Upper lobe of left lung (tissue), 6 donors: ENCODE measurements at regions not wholly inside any gene's neighbourhood (a gene's known extent, or its start where the extent isn't known, plus 50 kb on each side); places are given as distances from the start of the nearest gene placed in this dataset.

Source experiments
- ATAC-seq, 2 donors: fragments of 200-7000 bp; cut with Tn5 transposase; one replicate each; pipeline ENCODE4 v1.9.1; 2022; ENCODE audit warnings: mild to moderate bottlenecking in 2 of 2, moderate library complexity in 2 of 2; ENCODE audit not compliant: low FRiP score in 2 of 2
- DNase-seq, 2 donors: peaks; one replicate each; pipeline ENCODE4 v3.0.0-alpha.2; 2019 to 2020
- H3K27ac ChIP-seq, 4 donors: fragments of 200-600 bp; sonication (generic); one replicate each; pipeline ENCODE4 v1.5.1; 2016 to 2019
- H3K27me3 ChIP-seq, 4 donors: fragments of 200-600 bp; sonication (generic); one replicate each; pipeline ENCODE4 v1.5.1; 2017 to 2019
- H3K36me3 ChIP-seq, 4 donors: fragments of 200-600 bp; sonication (generic); one replicate each; pipeline ENCODE4 v1.5.1; 2016 to 2019
- H3K4me1 ChIP-seq, 4 donors: fragments of 200-600 bp; sonication (generic); one replicate each; pipeline ENCODE4 v1.5.1; 2018 to 2019
- H3K4me3 ChIP-seq, 4 donors: fragments of 200-600 bp; sonication (generic); one replicate each; pipeline ENCODE4 v1.5.1; 2017 to 2019; ENCODE audit warnings: mild to moderate bottlenecking in 2 of 4, moderate library complexity in 1 of 4
- H3K9me3 ChIP-seq, 4 donors: fragments of 200-600 bp; sonication (generic); one replicate each; pipeline ENCODE4 v1.5.1; 2018 to 2019
- CTCF ChIP-seq, 6 experiments: fragments of 450-650 bp in 4 of 6; fragments of 200-600 bp in 2 of 6; sonication (generic) in 2 of 6; IDR thresholded peaks; one replicate each; pipeline ENCODE4 v1.5.1; 2016 to 2019; ENCODE audit warnings: antibody characterized with exemption in 6 of 6
- EP300 ChIP-seq, 4 donors: sonication (generic); formaldehyde crosslinking; IDR thresholded peaks; one replicate each; pipeline ENCODE4 v1.5.1; 2017; ENCODE audit warnings: antibody characterized with exemption in 4 of 4, control low read depth in 2 of 4
- POLR2A ChIP-seq, 4 donors: fragments of 450-650 bp; IDR thresholded peaks; one replicate each; pipeline ENCODE4 v1.5.1; 2016 to 2017; ENCODE audit warnings: antibody characterized with exemption in 4 of 4, mild to moderate bottlenecking in 2 of 4
- POLR2AphosphoS5 ChIP-seq, 2 donors: sonication (generic); formaldehyde crosslinking; IDR thresholded peaks; one replicate each; pipeline ENCODE4 v1.5.1; 2017; ENCODE audit warnings: antibody characterized with exemption in 2 of 2
- WGBS, 2 donors: methylation state at CpG; one replicate each; pipeline ENCODE4 v1.1.5; 2017 to 2018; 5-methylcytosine and 5-hydroxymethylcytosine counted together
- donor health status: DM: no; HTN: no; CAD: no; lungs with moderate emphysema.
- donor health status: DM: no; HTN: yes; CAD: no; lungs with severe emphysema.

DNA sequence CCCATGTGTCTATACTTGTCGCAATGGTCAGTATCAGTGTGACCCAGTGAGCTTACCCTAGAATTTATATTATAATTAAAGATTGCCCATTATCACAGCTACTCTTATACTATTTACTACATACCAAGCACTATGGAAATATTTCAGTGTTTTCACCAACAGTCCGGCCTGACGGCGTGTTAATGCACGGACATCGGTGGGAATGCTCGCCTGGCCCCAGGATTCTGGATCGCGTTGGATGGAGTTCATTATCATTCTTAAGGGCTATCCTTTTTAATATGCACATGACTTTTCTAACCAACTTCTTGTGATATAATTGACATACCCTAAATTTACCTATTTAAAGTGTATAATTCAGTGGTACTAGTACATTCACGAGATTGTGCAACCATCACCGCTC is 51.8 kb upstream of the AFDN start:
- Histone ChIP-seq H3K4me1 (peaks cover 0 to 9% (median 0%) of the 10 kb centered on the region in 4 donors), H3K4me3 (no peak overlapping the region), H3K27me3 (no peaks in the 10 kb centered on the region), H3K9me3 (no peaks in the 10 kb centered on the region), H3K27ac (no peak overlapping the region), H3K36me3 (no peaks in the 10 kb centered on the region)
- 95 to 96% methylated on average over 11 of the region's 11 CpGs for WGBS, 2 donors
- no peak for DNase-seq
- ATAC-seq = no peak
- TF ChIP-seq POLR2A (IDR thresholded peaks at IDR 0.05) (no peak), CTCF (IDR thresholded peaks at IDR 0.05) (no peak), EP300 (IDR thresholded peaks at IDR 0.05) (no peak), POLR2AphosphoS5 (IDR thresholded peaks at IDR 0.05) (no peak)

GRCh38 chr6:167776906-167777627 is 49.6 kb upstream of the AFDN start:
- Histone ChIP-seq H3K4me1 (peaks cover 0 to 9% (median 0%) of the 10 kb centered on the region in 4 donors), H3K27me3 (no peaks in the 10 kb centered on the region), H3K27ac (no peak overlapping the region), H3K36me3 (no peaks in the 10 kb centered on the region), H3K9me3 (no peaks in the 10 kb centered on the region), H3K4me3 (no peak overlapping the region)
- TF ChIP-seq POLR2A (IDR thresholded peaks at IDR 0.05) (no peak), CTCF (IDR thresholded peaks at IDR 0.05) (no peak), EP300 (IDR thresholded peaks at IDR 0.05) (no peak)
- 83 to 85% methylated on average over 13 of the region's 14 CpGs for WGBS, 2 donors
- no peak for DNase-seq
- ATAC-seq = no peak
